GM12878 (cell line): ENCODE measurements at regions not wholly inside any gene's neighbourhood (a gene's known extent, or its start where the extent isn't known, plus 50 kb on each side); places are given as distances from the start of the nearest gene placed in this dataset.

Source experiments
- ATAC-seq: fragments of 200-7000 bp; cut with Tn5 transposase; 3 replicates; pipeline ENCODE4 v1.9.1; 2020; ENCODE audit warnings: mild to moderate bottlenecking, moderate library complexity
- BruUV-seq: library from RNA; stranded (reverse); fragments of 400-500 nt; replicated peaks from 2 replicates; lab custom pipeline; 2021; lab: Mats Ljungman, UMichigan
- CTCF ChIA-PET: fragments of 300-600 bp; sonication (Branson Sonifier 250); formaldehyde crosslinking; extraction: SDS; loops from one replicate; lab custom pipeline; 2021; ENCODE audit warnings: inconsistent platforms; lab: Yijun Ruan, JAX
- POLR2A ChIA-PET: fragments of 350-600 bp; formaldehyde crosslinking; extraction: SDS; loops from one replicate; lab custom pipeline; 2021; ENCODE audit warnings: inconsistent platforms; lab: Charles Lee
- RAD21 ChIA-PET: fragments of 300-600 bp; sonication (Branson Sonifier 250); formaldehyde crosslinking; loops from one replicate; lab custom pipeline; 2023; ENCODE audit warnings: antibody characterized with exemption; ENCODE audit not compliant: unreplicated experiment; lab: Charles Lee
- SMC1A ChIA-PET: fragments of 300-600 bp; sonication (Branson Sonifier 250); formaldehyde crosslinking; loops from one replicate; lab custom pipeline; 2023; ENCODE audit not compliant: unreplicated experiment, uncharacterized antibody; lab: Charles Lee
- DNase-seq: peaks from one replicate; pipeline ENCODE4 v3.0.0-alpha.2; 2011; ENCODE audit warnings: low read depth, low spot score
- FAIRE-seq: peaks from 3 replicates; lab custom pipeline; 2011; peaks lifted over from hg19 to GRCh38; lab: Jason Lieb, UNC
- H2AFZ ChIP-seq: 2 replicates; pipeline ENCODE4 v1.6.0; 2011; ENCODE audit warnings: low read depth, low read length, control low read depth; ENCODE audit not compliant: control insufficient read depth
- H3K27ac ChIP-seq: 2 replicates; pipeline ENCODE4 v1.5.1; 2011; ENCODE audit warnings: control low read depth; ENCODE audit not compliant: control insufficient read depth, insufficient read depth
- H3K27me3 ChIP-seq, 2 experiments: replicated peaks in 1 of 2; 2 replicates each; pipeline versions ENCODE4 v1.6.0 to v1.6.1; 2011; ENCODE audit warnings: low read length in 1 of 2; ENCODE audit not compliant: control insufficient read depth in 2 of 2, insufficient read depth in 2 of 2
- H3K36me3 ChIP-seq, 2 experiments: 2 replicates each; pipeline ENCODE4 v1.5.1; 2011; ENCODE audit warnings: low read length in 1 of 2; ENCODE audit not compliant: control insufficient read depth in 2 of 2, insufficient read depth in 2 of 2
- H3K4me1 ChIP-seq: 2 replicates; pipeline ENCODE4 v1.6.1; 2011; ENCODE audit warnings: mild to moderate bottlenecking, low read length, moderate library complexity, mixed read lengths; ENCODE audit not compliant: control insufficient read depth, insufficient read depth
- H3K4me2 ChIP-seq: 2 replicates; pipeline ENCODE4 v1.6.0; 2011; ENCODE audit warnings: control low read depth; ENCODE audit not compliant: control insufficient read depth, insufficient read depth
- H3K4me3 ChIP-seq: fragments of 200-600 bp; sonication (generic); 2 replicates; pipeline ENCODE4 v1.5.1; 2016
- H3K79me2 ChIP-seq: 2 replicates; pipeline ENCODE4 v1.6.0; 2011; ENCODE audit warnings: low read length; ENCODE audit not compliant: control insufficient read depth, insufficient read depth
- H3K9ac ChIP-seq: 2 replicates; pipeline ENCODE4 v1.8.0; 2011; ENCODE audit warnings: low read length, control low read depth, mixed read lengths; ENCODE audit not compliant: control insufficient read depth, insufficient read depth
- H3K9me3 ChIP-seq: replicated peaks from 3 replicates; pipeline ENCODE4 v1.5.1; 2011; ENCODE audit warnings: mild to moderate bottlenecking, low read length; ENCODE audit not compliant: control insufficient read depth, insufficient read depth
- H4K20me1 ChIP-seq: 2 replicates; pipeline ENCODE4 v1.6.0; 2011; ENCODE audit not compliant: control insufficient read depth, insufficient read depth
- CBX5 ChIP-seq: sonication (generic); IDR thresholded peaks from 2 replicates; pipeline ENCODE4 v1.6.1; 2016; ENCODE audit warnings: low read depth, moderate library complexity, mild to moderate bottlenecking, inconsistent platforms
- EP300 ChIP-seq, 2 experiments: fragments of 150-350 bp in 1 of 2; IDR thresholded peaks; 2 replicates each; pipeline ENCODE4 v1.6.1; 2011 to 2012; ENCODE audit warnings: low read depth in 2 of 2, low read length in 2 of 2, borderline replicate concordance in 1 of 2, improper control_type of control experiment in 1 of 2, inconsistent platforms in 1 of 2; ENCODE audit not compliant: control insufficient read depth in 1 of 2
- GATAD2B ChIP-seq: fragments of 450-650 bp; conservative IDR thresholded peaks from 2 replicates; pipeline ENCODE4 v1.6.1; 2017; ENCODE audit warnings: low read depth, mild to moderate bottlenecking, moderate library complexity
- HDGF ChIP-seq: fragments of 450-650 bp; IDR thresholded peaks from 2 replicates; pipeline ENCODE4 v1.6.1; 2016; ENCODE audit warnings: antibody characterized with exemption
- HSF1 ChIP-seq: fragments of 150-350 bp; IDR thresholded peaks from 2 replicates; pipeline ENCODE4 v1.6.1; 2014; ENCODE audit warnings: mild to moderate bottlenecking, low read depth, low read length
- IKZF2 ChIP-seq, 2 experiments: fragments of 450-650 bp; IDR thresholded peaks; 2 replicates each; pipeline ENCODE4 v1.6.1; 2017; ENCODE audit warnings: mild to moderate bottlenecking in 2 of 2, moderate library complexity in 2 of 2
- NBN ChIP-seq: fragments of 450-650 bp; IDR thresholded peaks from 2 replicates; pipeline ENCODE4 v1.6.1; 2016
- PRDM15 ChIP-seq: fragments of 450-650 bp; formaldehyde crosslinking; IDR thresholded peaks from 2 replicates; pipeline ENCODE4 v1.4.0; 2020; ENCODE audit warnings: mild to moderate bottlenecking, moderate library complexity
- SREBF1 ChIP-seq: IDR thresholded peaks from 2 replicates; pipeline ENCODE4 v1.6.1; 2012; ENCODE audit warnings: mild to moderate bottlenecking, low read length
- TCF12 ChIP-seq: IDR thresholded peaks from 2 replicates; pipeline ENCODE4 v1.6.1; 2011; ENCODE audit warnings: low read depth, mild to moderate bottlenecking, low read length
- TCF3 ChIP-seq: IDR thresholded peaks from 2 replicates; pipeline ENCODE4 v1.6.1; 2012; ENCODE audit warnings: low read depth, mild to moderate bottlenecking, low read length, borderline replicate concordance; ENCODE audit not compliant: insufficient read depth
- ZNF24 ChIP-seq: fragments of 450-650 bp; IDR thresholded peaks from 2 replicates; pipeline ENCODE4 v1.6.1; 2017; ENCODE audit warnings: antibody characterized with exemption, mild to moderate bottlenecking
- ZNF687 ChIP-seq: fragments of 450-650 bp; IDR thresholded peaks from 2 replicates; pipeline ENCODE4 v1.6.1; 2017; ENCODE audit warnings: mild to moderate bottlenecking, moderate library complexity
- WGBS: methylation state at CpG from one replicate; pipeline ENCODE4 v1.1.6; 2016; ENCODE audit warnings: low lambda C conversion rate; ENCODE audit not compliant: insufficient replicate concordance, insufficient coverage; ENCODE audit errors: missing lambda C conversion rate; 5-methylcytosine and 5-hydroxymethylcytosine counted together
- in situ Hi-C: fragments of 300-500 bp; cut with MboI; formaldehyde crosslinking; loops from 9 replicates; pipeline ENCODE4 v1.14.3; 2018; ENCODE audit warnings: mixed read lengths
- intact Hi-C: fragments of 100-400 bp; cut with micrococcal nuclease; formaldehyde crosslinking; loops from one replicate; pipeline ENCODE4 v1.14.2; 2022; ENCODE audit not compliant: unreplicated experiment

GRCh38 chr15:39502082-39502447 lies 78.8 kb upstream of the THBS1 start (continued):
- TF ChIP-seq SREBF1 (no peak), TCF12 (peak; percentile 27; the same call in 1 of the 2 replicates)

- Histone ChIP-seq H3K27ac (no peak overlapping the region), H3K4me2 (no peak overlapping the region), H3K9ac (no peak overlapping the region), H3K27me3 (no peaks in the 10 kb centered on the region; a peak in 1 of 4 replicates), H2AFZ (no peak overlapping the region), H3K9me3 (no peaks in the 10 kb centered on the region), H3K4me3 (no peak overlapping the region), H3K36me3 (no peaks in the 10 kb centered on the region), H4K20me1 (no peaks in the 10 kb centered on the region), H3K4me1 (0 out of 2 replicates have a peak, but pooled peaks cover 3% of the 10 kb centered on the region), H3K79me2 (no peaks in the 10 kb centered on the region)
- ChIA-PET SMC1A (interaction anchor here (1.2 to 3.4 kb wide), 2 partner anchors 9 to 10 kb away, joined by 3 to 10 read pairs; no protein-coding TSS in a partner anchor), RAD21 (no interaction called here), POLR2A (no interaction called here), CTCF (no interaction called here)
- in situ Hi-C loops, result no loop called here
- WGBS, result 31% methylated on average over 4 of the region's 4 CpGs
- DNase-seq (no peak), ATAC-seq (no peak), FAIRE-seq (no peak)
- no peak for TF ChIP-seq IKZF2 (IDR thresholded peaks at IDR 0.05)
- no peak for TF ChIP-seq TCF3
- no peak for TF ChIP-seq HDGF
- TF ChIP-seq CBX5, result no peak
- TF ChIP-seq HSF1, result no peak
- TF ChIP-seq NBN, result no peak
- no peak for TF ChIP-seq GATAD2B
- TF ChIP-seq EP300 (IDR thresholded peaks at IDR 0.05; ENCODE audit: borderline replicate concordance in 1 of 2, control insufficient read depth in 1 of 2, low read depth in 2 of 2, low read length in 2 of 2), result no peak
- TF ChIP-seq PRDM15 (CRISPR knock-in tag), result no peak
- TF ChIP-seq ZNF24, result no peak
- no peak for TF ChIP-seq ZNF687
- no TSS peak for BruUV-seq
- intact Hi-C loops, result no loop called here
These were observed 78.2 kb upstream of the THBS1 start for GRCh38 chr15:39502611-39503195.
